B cell (primary cell): ENCODE measurements at regions not wholly inside any gene's neighbourhood (a gene's known extent, or its start where the extent isn't known, plus 50 kb on each side); places are given as distances from the start of the nearest gene placed in this dataset.

Source experiments
- ATAC-seq: fragments of 200-7000 bp; cut with Tn5 transposase; one replicate; pipeline ENCODE4 v1.10.0; 2021; ENCODE audit warnings: low read depth, mild to moderate bottlenecking, moderate number of reproducible peaks, moderate library complexity
- CTCF ChIA-PET: fragments of 350-600 bp; sonication (Branson Sonifier 250); formaldehyde crosslinking; loops from one replicate; lab custom pipeline; 2021; ENCODE audit warnings: antibody characterized with exemption, inconsistent platforms; lab: Charles Lee
- POLR2A ChIA-PET: fragments of 350-600 bp; sonication (Branson Sonifier 250); formaldehyde crosslinking; loops from one replicate; lab custom pipeline; 2021; ENCODE audit warnings: antibody characterized with exemption; lab: Charles Lee
- DNase-seq: peaks from one replicate; pipeline ENCODE4 v3.0.0; 2013
- H2AFZ ChIP-seq: 2 replicates; pipeline ENCODE4 v1.6.1; 2012; ENCODE audit warnings: mild to moderate bottlenecking, low read depth, low read length; ENCODE audit not compliant: insufficient read depth, poor library complexity, severe bottlenecking
- H3K27ac ChIP-seq, 2 donors: 1 replicate in 1 of 2; 2 replicates in 1 of 2; pipeline ENCODE4 v1.5.1; 2012 to 2013; ENCODE audit warnings: low read length in 2 of 2, mild to moderate bottlenecking in 2 of 2, moderate library complexity in 1 of 2
- H3K27me3 ChIP-seq, 4 experiments: fragments of 200-600 bp in 1 of 4; sonication (generic) in 1 of 4; replicated peaks in 1 of 4; 1 replicate in 2 of 4; 2 replicates in 2 of 4; pipeline versions ENCODE4 v1.6.1 to v1.7.0; 2013 to 2016; ENCODE audit warnings: low read length in 3 of 4, mild to moderate bottlenecking in 2 of 4, mixed read lengths in 1 of 4, moderate library complexity in 1 of 4; ENCODE audit not compliant: insufficient read depth in 4 of 4, control insufficient read depth in 3 of 4; ENCODE audit errors: control extremely low read depth in 1 of 4
- H3K36me3 ChIP-seq, 2 experiments: replicated peaks in 1 of 2; 1 replicate in 1 of 2; 2 replicates in 1 of 2; pipeline versions ENCODE4 v1.6.1 to v1.7.1; 2013; ENCODE audit warnings: low read length in 1 of 2; ENCODE audit not compliant: insufficient read depth in 2 of 2, control insufficient read depth in 1 of 2; ENCODE audit errors: control extremely low read depth in 1 of 2, extremely low read depth in 1 of 2
- H3K4me1 ChIP-seq, 2 donors: fragments of 200-600 bp in 1 of 2; sonication (generic) in 1 of 2; 1 replicate in 1 of 2; 2 replicates in 1 of 2; pipeline versions ENCODE4 v1.5.1 to v1.6.1; 2013 to 2017; ENCODE audit warnings: low read length in 2 of 2; ENCODE audit not compliant: control insufficient read depth in 2 of 2, insufficient read depth in 2 of 2
- H3K4me2 ChIP-seq: replicated peaks from 2 replicates; pipeline ENCODE3; 2012; ENCODE audit warnings: mild to moderate bottlenecking, low read depth, low read length; ENCODE audit not compliant: poor library complexity, severe bottlenecking
- H3K4me3 ChIP-seq, 5 experiments: fragments of 200-600 bp in 1 of 5; sonication (generic) in 1 of 5; 1 replicate in 3 of 5; 2 replicates in 2 of 5; pipeline versions ENCODE4 v1.5.1 to v1.7.0; 2011 to 2016; ENCODE audit warnings: low read length in 4 of 5, mild to moderate bottlenecking in 4 of 5, low read depth in 2 of 5, control low read depth in 1 of 5, moderate library complexity in 1 of 5; ENCODE audit not compliant: insufficient read depth in 1 of 5; ENCODE audit errors: control extremely low read depth in 1 of 5, extremely low read depth in 1 of 5
- H3K79me2 ChIP-seq: fragments of 200-600 bp; sonication (generic); one replicate; pipeline ENCODE4 v1.6.0; 2016; ENCODE audit warnings: low read length; ENCODE audit not compliant: control insufficient read depth, insufficient read depth
- H3K9ac ChIP-seq: fragments of 200-600 bp; sonication (generic); 2 replicates; pipeline ENCODE4 v1.6.1; 2017; ENCODE audit warnings: mild to moderate bottlenecking, low read length, moderate library complexity
- H3K9me3 ChIP-seq, 3 donors: one replicate each; pipeline versions ENCODE4 v1.6.1 to v1.7.1; 2013; ENCODE audit warnings: low read length in 2 of 3; ENCODE audit not compliant: control insufficient read depth in 2 of 3, insufficient read depth in 1 of 3; ENCODE audit errors: control extremely low read depth in 1 of 3
- H4K20me1 ChIP-seq: 2 replicates; pipeline ENCODE4 v1.6.0; 2012; ENCODE audit warnings: mild to moderate bottlenecking, low read length; ENCODE audit not compliant: insufficient read depth, control insufficient read depth, poor library complexity, severe bottlenecking
- H3K27ac Mint-ChIP-seq: one replicate; pipeline ENCODE4 v1.8.0; 2021; ENCODE audit warnings: mixed read lengths
- H3K27me3 Mint-ChIP-seq: one replicate; pipeline ENCODE4 v1.8.0; 2021; ENCODE audit warnings: mixed read lengths
- H3K4me1 Mint-ChIP-seq: one replicate; pipeline ENCODE4 v1.8.0; 2021; ENCODE audit warnings: mixed read lengths
- H3K4me3 Mint-ChIP-seq: one replicate; pipeline ENCODE4 v1.8.0; 2021; ENCODE audit warnings: mixed read lengths
- H3K9me3 Mint-ChIP-seq: one replicate; pipeline ENCODE4 v1.8.0; 2022; ENCODE audit warnings: mixed read lengths; ENCODE audit not compliant: insufficient read depth
- EZH2 ChIP-seq: IDR thresholded peaks from 2 replicates; pipeline ENCODE4 v1.6.1; 2012; ENCODE audit warnings: borderline replicate concordance, low read depth, mild to moderate bottlenecking, moderate library complexity, low read length; ENCODE audit not compliant: insufficient read depth, poor library complexity, severe bottlenecking
- WGBS: methylation state at CpG from one replicate; pipeline ENCODE4 v1.1.5; 2013; ENCODE audit warnings: missing lambda C conversion rate; ENCODE audit not compliant: insufficient coverage; 5-methylcytosine and 5-hydroxymethylcytosine counted together
- intact Hi-C: fragments of 100-400 bp; cut with micrococcal nuclease; formaldehyde crosslinking; loops from one replicate; pipeline ENCODE4 v1.10.0; 2022
- TF ChIP-seq, protein P1 (sequence below): fragments of 200-600 bp; IDR thresholded peaks from one replicate; pipeline ENCODE4 v1.8.0; 2022; ENCODE audit warnings: antibody characterized with exemption, mild to moderate bottlenecking

DNA sequence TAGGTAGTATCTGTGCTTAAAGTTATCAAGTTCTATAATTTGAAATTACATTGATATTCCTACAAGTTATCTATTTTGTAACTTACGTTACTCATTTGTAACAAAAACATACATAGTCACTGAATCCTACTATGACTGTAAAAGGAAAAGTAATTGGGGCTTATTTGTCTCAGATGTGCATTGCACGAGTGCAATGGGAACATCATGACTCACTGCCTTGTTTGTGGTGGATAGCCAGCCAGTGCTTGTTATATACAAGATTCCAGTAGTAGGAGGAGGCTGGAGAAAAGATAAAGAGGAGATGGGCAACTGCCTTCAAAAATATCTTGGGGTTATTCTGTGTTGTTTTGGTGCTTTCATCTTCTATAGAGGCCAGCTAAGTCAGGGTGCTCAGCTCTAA, 164.1 kb downstream of the RNF144B start:
- Histone ChIP-seq H3K4me1 (no peaks in the 10 kb centered on the region), H3K27ac (no peak overlapping the region), H4K20me1 (no peaks in the 10 kb centered on the region), H3K36me3 (no peaks in the 10 kb centered on the region), H3K27me3 (peaks cover 0 to 3% (median 0%) of the 10 kb centered on the region in 4 experiments), H3K9me3 (no peaks in the 10 kb centered on the region), H3K79me2 (no peaks in the 10 kb centered on the region), H3K4me3 (no peak overlapping the region), H3K4me2 (no peak overlapping the region), H3K9ac (no peak overlapping the region), H2AFZ (no peak overlapping the region)
- H3K4me1 Mint-ChIP-seq = no peaks in the 10 kb centered on the region
- H3K4me3 Mint-ChIP-seq = no peak overlapping the region
- CTCF ChIA-PET = no interaction called here
- no peak for TF ChIP-seq EZH2
- TF ChIP-seq, protein P1, sequence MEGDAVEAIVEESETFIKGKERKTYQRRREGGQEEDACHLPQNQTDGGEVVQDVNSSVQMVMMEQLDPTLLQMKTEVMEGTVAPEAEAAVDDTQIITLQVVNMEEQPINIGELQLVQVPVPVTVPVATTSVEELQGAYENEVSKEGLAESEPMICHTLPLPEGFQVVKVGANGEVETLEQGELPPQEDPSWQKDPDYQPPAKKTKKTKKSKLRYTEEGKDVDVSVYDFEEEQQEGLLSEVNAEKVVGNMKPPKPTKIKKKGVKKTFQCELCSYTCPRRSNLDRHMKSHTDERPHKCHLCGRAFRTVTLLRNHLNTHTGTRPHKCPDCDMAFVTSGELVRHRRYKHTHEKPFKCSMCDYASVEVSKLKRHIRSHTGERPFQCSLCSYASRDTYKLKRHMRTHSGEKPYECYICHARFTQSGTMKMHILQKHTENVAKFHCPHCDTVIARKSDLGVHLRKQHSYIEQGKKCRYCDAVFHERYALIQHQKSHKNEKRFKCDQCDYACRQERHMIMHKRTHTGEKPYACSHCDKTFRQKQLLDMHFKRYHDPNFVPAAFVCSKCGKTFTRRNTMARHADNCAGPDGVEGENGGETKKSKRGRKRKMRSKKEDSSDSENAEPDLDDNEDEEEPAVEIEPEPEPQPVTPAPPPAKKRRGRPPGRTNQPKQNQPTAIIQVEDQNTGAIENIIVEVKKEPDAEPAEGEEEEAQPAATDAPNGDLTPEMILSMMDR = no peak
- no peak for DNase-seq
- H3K9me3 Mint-ChIP-seq = no peaks in the 10 kb centered on the region
- no peak overlapping the region for H3K27ac Mint-ChIP-seq
- intact Hi-C loops = no loop called here
- POLR2A ChIA-PET = no interaction called here
- WGBS = 67% methylated on average over 1 of the region's 2 CpGs
- H3K27me3 Mint-ChIP-seq = peaks cover 20% of the 10 kb centered on the region
- ATAC-seq = no peak

DNA sequence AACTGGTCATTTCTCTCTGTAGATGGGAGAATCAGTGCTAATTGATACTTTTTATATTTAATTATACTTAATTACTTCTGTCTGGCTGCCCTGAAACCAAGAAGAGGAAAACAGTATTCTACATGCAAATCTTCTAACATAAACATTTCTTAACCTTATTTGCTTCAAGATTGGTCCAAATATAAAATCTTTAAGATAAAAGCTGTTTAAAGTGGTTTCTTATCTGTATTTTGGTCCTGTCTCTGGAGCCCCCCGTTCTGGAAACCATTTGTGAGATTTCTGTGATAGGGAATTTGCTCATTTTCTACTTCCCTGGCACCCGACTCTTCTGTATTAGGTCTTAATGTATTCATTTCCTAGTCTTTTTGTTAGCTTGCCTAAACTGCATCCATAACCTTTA, 168.6 kb downstream of the RNF144B start:
- Histone ChIP-seq H3K79me2 (no peaks in the 10 kb centered on the region), H3K27me3 (peaks cover 0 to 11% (median 1%) of the 10 kb centered on the region in 4 experiments), H2AFZ (no peak overlapping the region), H3K4me2 (no peak overlapping the region), H3K9me3 (no peaks in the 10 kb centered on the region), H3K36me3 (no peaks in the 10 kb centered on the region), H3K4me3 (no peak overlapping the region), H4K20me1 (no peaks in the 10 kb centered on the region), H3K27ac (no peak overlapping the region), H3K4me1 (no peaks in the 10 kb centered on the region), H3K9ac (no peak overlapping the region)
- intact Hi-C loops = no loop called here
- ChIA-PET POLR2A (no interaction called here), CTCF (no interaction called here)
- Mint-ChIP-seq H3K27ac (no peak overlapping the region), H3K4me1 (no peaks in the 10 kb centered on the region), H3K27me3 (peaks cover 39% of the 10 kb centered on the region), H3K4me3 (no peak overlapping the region), H3K9me3 (no peaks in the 10 kb centered on the region)
- WGBS = no CpG with 5 or more reads among the region's 2 CpGs
- DNase-seq (no peak), ATAC-seq (no peak)
- no peak for TF ChIP-seq EZH2
- TF ChIP-seq, protein P1 = no peak
